8988T (cell line): ENCODE measurements at regions not wholly inside any gene's neighbourhood (a gene's known extent, or its start where the extent isn't known, plus 50 kb on each side); places are given as distances from the start of the nearest gene placed in this dataset.
"Not testable (repeated sequence)": the region's sequence is repeated elsewhere in the genome, so short reads cannot be mapped to it uniquely, and the experiment has no call there.

Experiments
- DNase-seq: peaks from one replicate; pipeline ENCODE4 v3.0.0; 2011

GRCh38 chr13:79966493-79966895, 374.4 kb downstream of the SPRY2 start:
- no peak for DNase-seq

DNA sequence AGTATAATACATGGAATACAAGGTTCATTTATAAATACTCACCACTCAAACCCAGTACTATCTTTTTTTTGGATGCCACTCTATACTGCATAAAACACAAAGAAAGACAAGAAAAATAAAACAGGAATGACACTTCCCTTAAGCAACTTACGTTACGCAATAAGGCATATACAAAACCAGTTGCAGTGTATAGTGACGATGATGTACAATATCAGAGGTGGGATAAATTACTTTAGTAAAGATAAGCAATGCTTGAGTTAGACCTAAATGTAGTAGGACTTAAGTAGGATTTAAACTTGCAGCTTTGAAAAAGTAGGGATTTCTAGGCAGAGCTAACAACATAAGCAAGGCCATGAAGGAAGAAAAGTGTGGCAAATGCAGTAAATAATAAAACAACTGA, 374.9 kb downstream of the SPRY2 start:
- DNase-seq: no peak

GRCh38 chr13:79946556-79946955, 394.4 kb downstream of the SPRY2 start:
- no peak for DNase-seq

DNA sequence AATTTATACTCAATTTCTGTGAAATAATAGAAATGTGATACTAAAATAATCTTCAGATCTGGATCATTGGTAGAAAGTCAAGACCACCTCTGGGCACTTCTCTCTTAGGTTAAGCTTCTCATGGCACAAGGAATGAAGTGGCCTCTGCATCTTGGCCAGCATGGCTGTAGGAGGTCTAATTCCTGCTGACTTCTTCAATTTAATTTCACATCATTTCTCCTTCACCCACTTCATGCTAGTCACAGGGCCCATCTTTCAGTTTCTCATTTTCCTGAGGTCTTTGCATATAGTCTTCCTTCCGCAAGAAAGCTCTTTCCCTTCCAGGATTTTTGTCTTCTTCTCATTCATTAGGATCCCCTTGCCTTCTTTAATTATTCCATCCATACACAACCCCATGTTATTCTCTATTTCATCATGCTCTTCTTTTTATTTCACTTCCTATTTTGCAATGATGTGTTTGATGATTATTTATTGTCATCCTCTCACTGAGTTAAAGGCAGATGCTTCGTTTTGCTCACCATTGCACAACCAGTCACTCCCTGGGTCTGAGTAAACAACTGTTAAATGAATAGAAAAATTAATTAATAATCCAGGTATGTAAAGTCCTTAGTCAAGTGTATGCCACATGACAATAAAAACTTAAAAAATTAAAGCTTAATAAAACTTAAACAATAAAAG, 397.4 kb downstream of the SPRY2 start:
- no peak for DNase-seq

GRCh38 chr13:79941752-79942151, 399.2 kb downstream of the SPRY2 start:
- DNase-seq: no peak

DNA sequence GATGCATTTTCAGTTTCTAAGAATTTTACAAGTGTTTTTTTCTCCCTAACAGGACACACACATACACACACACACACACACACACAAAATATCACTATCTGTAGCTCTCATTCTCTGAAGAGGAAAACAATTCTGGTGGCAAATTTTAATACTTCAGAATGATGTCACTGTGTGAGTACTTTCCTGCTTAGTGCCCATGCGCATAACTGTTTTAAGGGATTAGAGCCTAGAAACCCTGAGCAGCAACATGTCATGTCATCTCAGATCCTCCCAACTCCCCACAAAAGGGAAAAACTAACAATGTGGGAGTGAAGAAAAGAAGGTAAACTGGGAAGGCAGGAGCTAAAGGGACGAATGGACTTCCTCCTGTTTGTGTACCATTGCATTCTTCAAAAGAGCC, 401.2 kb downstream of the SPRY2 start:
- no peak for DNase-seq

DNA sequence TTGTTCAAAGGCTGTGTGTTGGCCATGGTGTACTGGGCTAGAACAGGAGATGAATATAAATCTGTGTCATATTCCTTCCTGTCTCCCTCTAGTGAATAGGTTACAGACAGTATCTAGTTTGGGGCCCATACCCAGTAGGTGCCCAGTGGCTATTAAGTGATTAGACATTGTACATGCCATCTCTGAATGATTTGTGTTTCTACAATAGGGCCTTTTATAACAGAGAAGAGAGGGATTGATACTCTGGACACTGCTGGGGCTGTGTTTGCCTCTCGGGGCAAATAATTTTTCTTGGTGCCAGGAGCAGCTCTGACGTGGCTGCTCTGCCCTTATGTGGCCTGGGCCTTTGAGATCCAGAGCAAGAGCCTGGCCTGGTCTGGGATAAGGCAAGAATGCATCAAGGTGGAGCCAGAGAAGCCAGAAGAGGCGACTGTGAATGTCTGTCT, 403.1 kb downstream of the SPRY2 start:
- DNase-seq: no peak

DNA sequence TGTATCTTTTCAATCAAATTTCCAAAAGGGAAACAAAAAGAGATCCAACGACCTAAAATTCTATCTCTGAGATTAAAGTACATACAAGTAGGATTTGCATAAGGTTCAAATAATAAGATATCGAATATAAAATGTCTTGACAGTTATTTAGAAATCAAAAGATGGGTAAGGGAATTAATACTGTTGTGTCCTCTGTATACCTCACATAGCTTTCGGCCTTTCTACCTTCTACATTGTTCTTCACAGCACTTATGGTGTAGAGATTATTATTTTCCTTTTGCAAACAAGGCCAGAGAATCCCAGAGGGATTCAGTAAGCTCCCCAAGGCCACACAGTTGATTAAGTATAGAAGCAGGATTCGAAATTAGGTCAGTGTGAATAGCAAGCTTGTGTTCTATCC, 403.6 kb downstream of the SPRY2 start:
- DNase-seq: no peak

- DNase-seq: peak; percentile 30
Observed at GRCh38 chr13:79936368-79937136, 404.4 kb downstream of the SPRY2 start.

GRCh38 chr13:79935121-79935520, 405.8 kb downstream of the SPRY2 start:
- no peak for DNase-seq

GRCh38 chr13:79933389-79933788, 407.5 kb downstream of the SPRY2 start:
- no peak for DNase-seq

DNA sequence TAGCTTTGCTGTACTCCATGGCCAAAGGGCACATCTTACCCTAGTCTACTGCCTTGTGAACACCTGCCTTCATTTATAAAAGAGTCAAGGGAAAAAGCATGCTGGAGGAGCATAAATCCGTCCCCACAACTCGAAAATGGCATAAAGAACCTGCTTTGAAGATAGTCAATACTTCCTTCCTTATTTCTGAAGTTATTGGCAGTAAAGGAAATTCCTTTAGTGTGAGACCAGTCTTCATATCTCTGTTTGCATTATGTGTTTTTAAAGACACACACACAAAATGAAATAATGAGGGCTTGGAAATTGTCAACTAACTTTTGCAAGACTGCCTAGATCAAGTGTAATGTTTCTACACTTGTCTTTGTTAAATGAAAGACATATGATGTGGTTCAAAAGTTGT, 408.4 kb downstream of the SPRY2 start:
- DNase-seq: no peak

GRCh38 chr13:79923973-79924556, 416.9 kb downstream of the SPRY2 start:
- not testable (repeated sequence) for DNase-seq

DNA sequence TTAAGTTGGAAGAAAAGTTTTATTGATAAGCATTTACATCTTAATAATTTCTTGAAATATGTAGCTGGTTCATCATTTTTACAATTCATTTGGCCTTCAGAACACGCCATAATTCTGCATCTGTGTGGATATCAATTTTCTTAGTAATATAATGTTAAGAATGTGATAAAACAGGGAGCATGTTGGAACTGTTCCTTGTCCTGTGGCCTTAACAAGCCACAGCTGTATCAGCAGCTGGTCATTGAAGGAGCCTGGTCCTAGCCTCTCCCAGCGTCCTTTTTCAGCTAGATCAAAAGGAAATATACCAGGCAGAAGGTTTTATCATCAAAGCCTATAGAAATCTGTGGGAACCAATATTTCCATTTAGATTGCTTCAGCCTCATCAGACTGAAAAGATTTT, 421.8 kb downstream of the SPRY2 start:
- DNase-seq: no peak

DNA sequence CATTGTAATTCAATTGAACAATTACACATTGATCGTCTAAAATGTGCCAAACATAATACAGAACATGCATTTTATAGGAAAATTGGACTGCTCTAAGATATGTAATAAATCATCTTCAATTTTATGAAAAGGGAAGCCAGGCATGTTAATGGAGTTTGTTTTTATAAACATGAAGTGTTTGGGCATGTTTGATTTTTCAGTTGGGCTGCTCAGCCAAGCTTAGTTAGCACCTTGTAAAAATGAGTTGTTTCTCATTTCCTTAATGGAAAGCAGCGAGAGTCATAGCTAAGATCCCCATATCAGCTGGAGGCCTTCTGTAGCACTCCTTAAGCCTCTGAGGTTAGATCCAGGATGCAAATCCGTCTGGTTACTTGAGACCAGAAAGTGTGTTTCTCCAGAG, 422.3 kb downstream of the SPRY2 start:
- DNase-seq: no peak

GRCh38 chr13:79917628-79918027, 423.3 kb downstream of the SPRY2 start:
- DNase-seq: no peak

- DNase-seq: no peak
Observed at GRCh38 chr13:79915114-79915811, 425.7 kb downstream of the SPRY2 start.

GRCh38 chr13:79913141-79913827, 427.6 kb downstream of the SPRY2 start:
- no peak for DNase-seq

DNA sequence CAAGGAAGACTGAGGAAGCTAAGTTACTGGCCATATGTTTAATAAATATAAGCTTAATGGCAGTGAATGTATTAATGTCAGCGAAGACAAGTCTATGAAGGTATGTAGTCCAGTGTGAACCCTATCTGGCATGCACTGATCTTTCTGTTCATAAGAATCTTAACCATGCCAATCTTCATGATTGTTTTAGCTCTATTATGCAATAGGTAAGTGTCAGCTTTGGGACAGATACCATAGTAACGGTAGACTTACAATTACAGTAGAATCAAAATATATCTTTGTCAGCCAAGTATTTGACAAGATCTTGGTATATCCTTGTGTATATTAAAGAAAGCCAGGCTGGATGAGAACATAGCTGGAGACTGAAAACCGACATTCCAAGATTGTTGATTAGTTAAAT, 428.5 kb downstream of the SPRY2 start:
- no peak for DNase-seq

- DNase-seq: no peak
Observed at GRCh38 chr13:79910875-79911540, 429.9 kb downstream of the SPRY2 start.

DNA sequence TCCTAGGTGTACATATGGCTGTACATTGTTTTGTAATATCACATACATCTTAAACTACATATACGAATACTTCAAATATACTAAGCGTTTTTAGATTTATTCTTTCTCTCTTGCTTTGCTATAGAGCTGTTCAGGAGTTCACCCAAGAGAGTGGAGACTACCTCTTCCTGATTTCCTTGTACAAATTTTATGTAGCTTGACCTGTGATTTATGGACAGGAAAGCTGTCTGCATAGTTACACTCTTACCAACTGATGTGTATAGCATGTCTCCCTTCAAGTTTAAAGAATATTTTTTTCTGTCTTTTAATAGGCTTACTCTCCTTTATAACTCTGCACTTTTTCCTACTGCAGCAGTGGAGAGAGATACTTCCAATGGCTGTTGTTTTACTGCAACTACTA, 428.7 kb downstream of the NDFIP2 start:
- DNase-seq: no peak

- no peak for DNase-seq
Observed at GRCh38 chr13:79908381-79908780, 427.4 kb downstream of the NDFIP2 start.
